ENCODE measurements at regions not wholly inside any gene's neighbourhood (a gene's known extent, or its start where the extent isn't known, plus 50 kb on each side); places are given as distances from the start of the nearest gene placed in this dataset.
"Not testable (repeated sequence)": the region's sequence is repeated elsewhere in the genome, so short reads cannot be mapped to it uniquely, and the experiment has no call there.

DNA sequence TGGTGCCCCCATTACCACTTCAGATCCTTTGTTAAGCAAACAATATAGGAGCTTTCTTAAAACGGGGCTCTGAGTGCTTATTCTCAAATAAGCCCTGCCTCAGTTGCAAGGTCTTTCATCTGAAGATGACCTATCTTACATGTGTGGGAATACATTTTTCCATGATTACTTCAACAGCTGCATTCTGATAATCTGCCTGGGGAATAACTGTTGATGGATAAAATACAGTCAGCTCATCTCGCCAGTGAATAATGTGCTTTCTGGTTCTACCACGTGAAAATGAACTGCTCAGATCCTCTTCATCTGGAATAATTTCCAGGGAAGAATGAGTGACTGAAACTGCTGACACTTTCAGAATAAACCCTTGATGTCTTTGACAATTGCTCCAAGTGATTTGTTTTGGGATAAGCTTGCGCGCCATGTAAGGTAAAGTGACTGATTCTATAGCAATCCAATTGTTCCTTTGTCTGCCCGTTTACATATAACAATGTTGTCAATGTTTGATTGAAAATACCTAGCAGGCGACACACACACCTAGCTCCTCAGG lies 161.3 kb downstream of the RTL9 start:
- no peaks in the 10 kb centered on the region for H3K9me3 ChIP-seq (ENCODE audit: control insufficient read depth in 4 of 4, low read length in 3 of 4)

DNA sequence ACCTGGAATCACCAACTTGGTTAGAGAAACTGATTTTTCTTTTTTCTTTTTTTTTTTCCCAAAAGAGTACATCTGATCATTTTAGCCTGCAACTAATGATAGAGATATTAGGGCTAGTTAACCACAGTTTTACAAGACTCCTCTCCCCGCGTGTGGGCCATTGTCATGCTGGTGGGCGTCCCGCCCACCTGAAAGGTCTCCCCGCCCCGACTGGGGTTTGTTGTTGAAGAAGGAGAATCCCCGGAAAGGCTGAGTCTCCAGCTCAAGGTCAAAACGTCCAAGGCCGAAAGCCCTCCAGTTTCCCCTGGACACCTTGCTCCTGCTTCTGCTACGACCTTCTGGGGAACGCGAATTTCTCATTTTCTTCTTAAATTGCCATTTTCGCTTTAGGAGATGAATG lies 162.0 kb downstream of the RTL9 start:
- H3K9ac ChIP-seq (ENCODE audit: low read depth in 1 of 2, low read length in 2 of 2); H3K36me3 ChIP-seq (ENCODE audit: control insufficient read depth in 4 of 4, insufficient read depth in 3 of 4, low read depth in 1 of 4, low read length in 3 of 4); H3K4me1 ChIP-seq (ENCODE audit: control insufficient read depth in 4 of 4, insufficient read depth in 4 of 4, low read length in 3 of 4); H3K27ac ChIP-seq (ENCODE audit: low read depth in 1 of 2, low read length in 2 of 2); H3K9me3 ChIP-seq (ENCODE audit: control insufficient read depth in 4 of 4, low read length in 3 of 4); H3K4me3 ChIP-seq (ENCODE audit: low read depth in 1 of 3, low read length in 3 of 3); H3K27me3 ChIP-seq (ENCODE audit: control insufficient read depth in 4 of 4, insufficient read depth in 4 of 4, low read length in 3 of 4); DNase-seq (ENCODE audit: low spot score): not testable (repeated sequence)
- WGBS = 75% methylated on average over 11 of the region's 13 CpGs

More for the DNA sequence above, 161.3 kb downstream of the RTL9 start:
- Histone ChIP-seq H3K4me1 (ENCODE audit: control insufficient read depth in 4 of 4, insufficient read depth in 4 of 4, low read length in 3 of 4) (no peaks in the 10 kb centered on the region), H3K36me3 (ENCODE audit: control insufficient read depth in 4 of 4, insufficient read depth in 3 of 4, low read depth in 1 of 4, low read length in 3 of 4) (no peaks in the 10 kb centered on the region), H3K27me3 (ENCODE audit: control insufficient read depth in 4 of 4, insufficient read depth in 4 of 4, low read length in 3 of 4) (peaks cover 0 to 3% (median 0%) of the 10 kb centered on the region in 4 donors), H3K4me3 (ENCODE audit: low read depth in 1 of 3, low read length in 3 of 3) (no peak overlapping the region), H3K27ac (ENCODE audit: low read depth in 1 of 2, low read length in 2 of 2) (no peak overlapping the region), H3K9ac (ENCODE audit: low read depth in 1 of 2, low read length in 2 of 2) (no peak overlapping the region)
- no peak for TF ChIP-seq YY1 (IDR thresholded peaks at IDR 0.05)
- no peak for TF ChIP-seq FOXA1 (IDR thresholded peaks at IDR 0.05)
- TF ChIP-seq RAD21 (IDR thresholded peaks at IDR 0.05) = no peak
- TF ChIP-seq HNF4A (conservative IDR thresholded peaks at IDR 0.05) = no peak
- TF ChIP-seq TAF1 (conservative IDR thresholded peaks at IDR 0.05) = no peak
- TF ChIP-seq, protein P1, sequence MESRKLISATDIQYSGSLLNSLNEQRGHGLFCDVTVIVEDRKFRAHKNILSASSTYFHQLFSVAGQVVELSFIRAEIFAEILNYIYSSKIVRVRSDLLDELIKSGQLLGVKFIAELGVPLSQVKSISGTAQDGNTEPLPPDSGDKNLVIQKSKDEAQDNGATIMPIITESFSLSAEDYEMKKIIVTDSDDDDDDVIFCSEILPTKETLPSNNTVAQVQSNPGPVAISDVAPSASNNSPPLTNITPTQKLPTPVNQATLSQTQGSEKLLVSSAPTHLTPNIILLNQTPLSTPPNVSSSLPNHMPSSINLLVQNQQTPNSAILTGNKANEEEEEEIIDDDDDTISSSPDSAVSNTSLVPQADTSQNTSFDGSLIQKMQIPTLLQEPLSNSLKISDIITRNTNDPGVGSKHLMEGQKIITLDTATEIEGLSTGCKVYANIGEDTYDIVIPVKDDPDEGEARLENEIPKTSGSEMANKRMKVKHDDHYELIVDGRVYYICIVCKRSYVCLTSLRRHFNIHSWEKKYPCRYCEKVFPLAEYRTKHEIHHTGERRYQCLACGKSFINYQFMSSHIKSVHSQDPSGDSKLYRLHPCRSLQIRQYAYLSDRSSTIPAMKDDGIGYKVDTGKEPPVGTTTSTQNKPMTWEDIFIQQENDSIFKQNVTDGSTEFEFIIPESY (IDR thresholded peaks at IDR 0.05) = no peak
- no peak for TF ChIP-seq RXRA (IDR thresholded peaks at IDR 0.05)
- TF ChIP-seq GABPA (IDR thresholded peaks at IDR 0.05 in 1 of 2, conservative IDR thresholded peaks at IDR 0.05 in 1 of 2) = no peak
- TF ChIP-seq NR2F2 (IDR thresholded peaks at IDR 0.05) = no peak
- no peak for TF ChIP-seq JUND (IDR thresholded peaks at IDR 0.05)
- TF ChIP-seq, protein P2, sequence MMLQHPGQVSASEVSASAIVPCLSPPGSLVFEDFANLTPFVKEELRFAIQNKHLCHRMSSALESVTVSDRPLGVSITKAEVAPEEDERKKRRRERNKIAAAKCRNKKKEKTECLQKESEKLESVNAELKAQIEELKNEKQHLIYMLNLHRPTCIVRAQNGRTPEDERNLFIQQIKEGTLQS (IDR thresholded peaks at IDR 0.05) = no peak
- TF ChIP-seq EGR1 (IDR thresholded peaks at IDR 0.05; ENCODE audit: low read depth in 2 of 2) = no peak
- TF ChIP-seq, protein P3, sequence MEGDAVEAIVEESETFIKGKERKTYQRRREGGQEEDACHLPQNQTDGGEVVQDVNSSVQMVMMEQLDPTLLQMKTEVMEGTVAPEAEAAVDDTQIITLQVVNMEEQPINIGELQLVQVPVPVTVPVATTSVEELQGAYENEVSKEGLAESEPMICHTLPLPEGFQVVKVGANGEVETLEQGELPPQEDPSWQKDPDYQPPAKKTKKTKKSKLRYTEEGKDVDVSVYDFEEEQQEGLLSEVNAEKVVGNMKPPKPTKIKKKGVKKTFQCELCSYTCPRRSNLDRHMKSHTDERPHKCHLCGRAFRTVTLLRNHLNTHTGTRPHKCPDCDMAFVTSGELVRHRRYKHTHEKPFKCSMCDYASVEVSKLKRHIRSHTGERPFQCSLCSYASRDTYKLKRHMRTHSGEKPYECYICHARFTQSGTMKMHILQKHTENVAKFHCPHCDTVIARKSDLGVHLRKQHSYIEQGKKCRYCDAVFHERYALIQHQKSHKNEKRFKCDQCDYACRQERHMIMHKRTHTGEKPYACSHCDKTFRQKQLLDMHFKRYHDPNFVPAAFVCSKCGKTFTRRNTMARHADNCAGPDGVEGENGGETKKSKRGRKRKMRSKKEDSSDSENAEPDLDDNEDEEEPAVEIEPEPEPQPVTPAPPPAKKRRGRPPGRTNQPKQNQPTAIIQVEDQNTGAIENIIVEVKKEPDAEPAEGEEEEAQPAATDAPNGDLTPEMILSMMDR (IDR thresholded peaks at IDR 0.05; ENCODE audit: low read depth, low read length, missing input control) = no peak
- TF ChIP-seq, protein P4, sequence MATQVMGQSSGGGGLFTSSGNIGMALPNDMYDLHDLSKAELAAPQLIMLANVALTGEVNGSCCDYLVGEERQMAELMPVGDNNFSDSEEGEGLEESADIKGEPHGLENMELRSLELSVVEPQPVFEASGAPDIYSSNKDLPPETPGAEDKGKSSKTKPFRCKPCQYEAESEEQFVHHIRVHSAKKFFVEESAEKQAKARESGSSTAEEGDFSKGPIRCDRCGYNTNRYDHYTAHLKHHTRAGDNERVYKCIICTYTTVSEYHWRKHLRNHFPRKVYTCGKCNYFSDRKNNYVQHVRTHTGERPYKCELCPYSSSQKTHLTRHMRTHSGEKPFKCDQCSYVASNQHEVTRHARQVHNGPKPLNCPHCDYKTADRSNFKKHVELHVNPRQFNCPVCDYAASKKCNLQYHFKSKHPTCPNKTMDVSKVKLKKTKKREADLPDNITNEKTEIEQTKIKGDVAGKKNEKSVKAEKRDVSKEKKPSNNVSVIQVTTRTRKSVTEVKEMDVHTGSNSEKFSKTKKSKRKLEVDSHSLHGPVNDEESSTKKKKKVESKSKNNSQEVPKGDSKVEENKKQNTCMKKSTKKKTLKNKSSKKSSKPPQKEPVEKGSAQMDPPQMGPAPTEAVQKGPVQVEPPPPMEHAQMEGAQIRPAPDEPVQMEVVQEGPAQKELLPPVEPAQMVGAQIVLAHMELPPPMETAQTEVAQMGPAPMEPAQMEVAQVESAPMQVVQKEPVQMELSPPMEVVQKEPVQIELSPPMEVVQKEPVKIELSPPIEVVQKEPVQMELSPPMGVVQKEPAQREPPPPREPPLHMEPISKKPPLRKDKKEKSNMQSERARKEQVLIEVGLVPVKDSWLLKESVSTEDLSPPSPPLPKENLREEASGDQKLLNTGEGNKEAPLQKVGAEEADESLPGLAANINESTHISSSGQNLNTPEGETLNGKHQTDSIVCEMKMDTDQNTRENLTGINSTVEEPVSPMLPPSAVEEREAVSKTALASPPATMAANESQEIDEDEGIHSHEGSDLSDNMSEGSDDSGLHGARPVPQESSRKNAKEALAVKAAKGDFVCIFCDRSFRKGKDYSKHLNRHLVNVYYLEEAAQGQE (IDR thresholded peaks at IDR 0.05) = no peak
- TF ChIP-seq, protein P5, sequence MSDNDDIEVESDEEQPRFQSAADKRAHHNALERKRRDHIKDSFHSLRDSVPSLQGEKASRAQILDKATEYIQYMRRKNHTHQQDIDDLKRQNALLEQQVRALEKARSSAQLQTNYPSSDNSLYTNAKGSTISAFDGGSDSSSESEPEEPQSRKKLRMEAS (IDR thresholded peaks at IDR 0.05) = no peak
- no peak for TF ChIP-seq FOXA2 (IDR thresholded peaks at IDR 0.05)
- no peak for TF ChIP-seq SP1 (IDR thresholded peaks at IDR 0.05)
- WGBS = 83% methylated on average over 7 of the region's 7 CpGs
- no peak for DNase-seq (ENCODE audit: low spot score)
